Neuronal stem cell (in vitro differentiated cells): ENCODE measurements at regions not wholly inside any gene's neighbourhood (a gene's known extent, or its start where the extent isn't known, plus 50 kb on each side); places are given as distances from the start of the nearest gene placed in this dataset.

Source experiments
- DNase-seq: peaks from one replicate; pipeline ENCODE4 v3.0.0-alpha.2; 2013; ENCODE audit warnings: low spot score
- H2AFZ ChIP-seq: one replicate; pipeline ENCODE4 v1.6.1; 2013; ENCODE audit warnings: mild to moderate bottlenecking, low read length, inconsistent platforms
- H2AK5ac ChIP-seq: 2 replicates; pipeline ENCODE4 v1.6.1; 2013; ENCODE audit warnings: low read depth, mild to moderate bottlenecking, inconsistent platforms, low read length, moderate library complexity, mixed read lengths
- H2BK120ac ChIP-seq: 2 replicates; pipeline ENCODE4 v1.6.1; 2013; ENCODE audit warnings: low read depth, mild to moderate bottlenecking, inconsistent platforms, low read length, moderate library complexity, mixed read lengths
- H2BK12ac ChIP-seq: one replicate; pipeline ENCODE4 v1.6.1; 2013; ENCODE audit warnings: low read length, inconsistent platforms
- H2BK15ac ChIP-seq: 2 replicates; pipeline ENCODE4 v1.6.1; 2013; ENCODE audit warnings: mild to moderate bottlenecking, low read length, inconsistent platforms, mixed read lengths
- H2BK5ac ChIP-seq: one replicate; pipeline ENCODE4 v1.6.1; 2013; ENCODE audit warnings: inconsistent platforms, mild to moderate bottlenecking, low read length, moderate library complexity
- H3K14ac ChIP-seq: one replicate; pipeline ENCODE4 v1.6.1; 2013; ENCODE audit warnings: low read length, inconsistent platforms
- H3K18ac ChIP-seq: 2 replicates; pipeline ENCODE4 v1.6.1; 2013; ENCODE audit warnings: low read length, inconsistent platforms
- H3K23ac ChIP-seq: 2 replicates; pipeline ENCODE4 v1.6.1; 2013; ENCODE audit warnings: low read depth, mild to moderate bottlenecking, mixed read lengths, low read length, inconsistent platforms; ENCODE audit not compliant: poor library complexity
- H3K27ac ChIP-seq: replicated peaks from 3 replicates; pipeline ENCODE4 v1.5.1; 2013; ENCODE audit warnings: low read length, inconsistent platforms
- H3K27me3 ChIP-seq, 3 experiments: 2 replicates each; pipeline ENCODE4 v1.6.1; 2013; ENCODE audit warnings: low read length in 3 of 3, mild to moderate bottlenecking in 2 of 3, inconsistent platforms in 1 of 3, low read depth in 1 of 3, mixed read lengths in 1 of 3, moderate library complexity in 1 of 3; ENCODE audit not compliant: control insufficient read depth in 3 of 3, insufficient read depth in 3 of 3
- H3K36me3 ChIP-seq, 2 donors: replicated peaks in 1 of 2; 2 replicates each; pipeline ENCODE4 v1.6.1; 2013; ENCODE audit warnings: low read length in 2 of 2; ENCODE audit not compliant: control insufficient read depth in 2 of 2, insufficient read depth in 2 of 2
- H3K4ac ChIP-seq: 2 replicates; pipeline ENCODE4 v1.6.1; 2013; ENCODE audit warnings: inconsistent platforms, mild to moderate bottlenecking, low read length, moderate library complexity
- H3K4me1 ChIP-seq, 2 donors: 1 replicate in 1 of 2; 2 replicates in 1 of 2; pipeline ENCODE4 v1.6.1; 2013; ENCODE audit warnings: low read length in 2 of 2, low read depth in 1 of 2; ENCODE audit not compliant: control insufficient read depth in 2 of 2, insufficient read depth in 1 of 2
- H3K4me2 ChIP-seq: one replicate; pipeline ENCODE4 v1.6.1; 2013; ENCODE audit warnings: mild to moderate bottlenecking, low read length, inconsistent platforms; ENCODE audit not compliant: insufficient read depth, poor library complexity, severe bottlenecking
- H3K4me3 ChIP-seq, 2 donors: 2 replicates each; pipeline ENCODE4 v1.5.1; 2013; ENCODE audit warnings: low read length in 2 of 2, mild to moderate bottlenecking in 2 of 2, inconsistent platforms in 1 of 2, moderate library complexity in 1 of 2
- H3K79me1 ChIP-seq: one replicate; pipeline ENCODE4 v1.6.1; 2013; ENCODE audit warnings: low read depth, mild to moderate bottlenecking, inconsistent platforms, low read length, moderate library complexity
- H3K9ac ChIP-seq: one replicate; pipeline ENCODE4 v1.6.1; 2013; ENCODE audit warnings: mild to moderate bottlenecking, low read depth, low read length, inconsistent platforms; ENCODE audit not compliant: poor library complexity
- H3K9me3 ChIP-seq, 2 donors: replicated peaks in 1 of 2; 2 replicates each; pipeline versions ENCODE3 to v1.6.1; 2013; ENCODE audit warnings: low read length in 2 of 2, mild to moderate bottlenecking in 2 of 2, inconsistent platforms in 1 of 2, low read depth in 1 of 2, mixed read lengths in 1 of 2, moderate library complexity in 1 of 2; ENCODE audit not compliant: control insufficient read depth in 2 of 2, insufficient read depth in 1 of 2
- H4K8ac ChIP-seq: one replicate; pipeline ENCODE4 v1.6.1; 2013; ENCODE audit warnings: low read depth, mild to moderate bottlenecking, inconsistent platforms, low read length, moderate library complexity
- H4K91ac ChIP-seq: one replicate; pipeline ENCODE4 v1.6.1; 2013; ENCODE audit warnings: low read length, low read depth, mild to moderate bottlenecking, inconsistent platforms; ENCODE audit not compliant: poor library complexity
- WGBS, 2 donors: extraction: QIAGEN DNeasy Blood & Tissue Kit; methylation state at CpG; one replicate each; pipeline ENCODE4 v1.1.7; 2013; ENCODE audit warnings: missing lambda C conversion rate in 2 of 2, mixed read lengths in 1 of 2; ENCODE audit not compliant: insufficient read length in 2 of 2, insufficient replicate concordance in 1 of 2; ENCODE audit errors: extremely low coverage in 2 of 2; 5-methylcytosine and 5-hydroxymethylcytosine counted together

- no peak for DNase-seq
Measured at GRCh38 chr16:85170066-85170491, 57.8 kb upstream of the CIBAR2 start.

GRCh38 chr16:85170590-85171003 is 58.3 kb upstream of the CIBAR2 start:
- H3K14ac ChIP-seq: peak overlapping the region; percentile 65
- H4K8ac ChIP-seq: no peak overlapping the region
- H4K91ac ChIP-seq: no peak overlapping the region
- H3K9me3 ChIP-seq: no peaks in the 10 kb centered on the region
- no peak overlapping the region for H2AFZ ChIP-seq
- no peak overlapping the region for H2BK5ac ChIP-seq
- peaks cover 3 to 37% (median 27%) of the 10 kb centered on the region in 3 experiments for H3K27me3 ChIP-seq
- H2BK120ac ChIP-seq: no peak overlapping the region
- no peaks in the 10 kb centered on the region for H3K36me3 ChIP-seq
- no peak overlapping the region for H3K4ac ChIP-seq
- H3K27ac ChIP-seq: no peak overlapping the region
- no CpG with 5 or more reads among the region's 23 CpGs for WGBS, 2 donors
- H3K4me3 ChIP-seq: peak overlapping the region in 1 of 2 donors; percentile 52
- H3K18ac ChIP-seq: peak overlapping the region; percentile 82
- H3K4me2 ChIP-seq: no peak overlapping the region
- no peak for DNase-seq
- no peak overlapping the region for H3K23ac ChIP-seq
- no peak overlapping the region for H3K9ac ChIP-seq
- H2AK5ac ChIP-seq: peak overlapping the region; percentile 85
- no peaks in the 10 kb centered on the region for H3K79me1 ChIP-seq
- H3K4me1 ChIP-seq: peaks cover 17 to 59% of the 10 kb centered on the region in 2 donors
- H2BK15ac ChIP-seq: peak overlapping the region; percentile 40
- H2BK12ac ChIP-seq: no peak overlapping the region

More at GRCh38 chr16:85170066-85170491, 57.8 kb upstream of the CIBAR2 start:
- H3K27me3 ChIP-seq: peaks cover 3 to 41% (median 27%) of the 10 kb centered on the region in 3 experiments
- no CpG with 5 or more reads among the region's 38 CpGs for WGBS, 2 donors
- H2BK15ac ChIP-seq: peak overlapping the region; percentile 40
- no peak overlapping the region for H3K14ac ChIP-seq
- H3K18ac ChIP-seq: peak overlapping the region; percentile 92
- no peak overlapping the region for H4K8ac ChIP-seq
- no peak overlapping the region for H2BK12ac ChIP-seq
- H3K36me3 ChIP-seq: no peaks in the 10 kb centered on the region
- H3K4me1 ChIP-seq: peaks cover 17 to 57% of the 10 kb centered on the region in 2 donors
- no peak overlapping the region for H3K9ac ChIP-seq
- no peak overlapping the region for H3K4ac ChIP-seq
- peak overlapping the region; percentile 79 for H2AFZ ChIP-seq
- peak overlapping the region; percentile 92 for H3K4me2 ChIP-seq
- H3K27ac ChIP-seq: no peak overlapping the region
- no peak overlapping the region for H2BK5ac ChIP-seq
- no peaks in the 10 kb centered on the region for H3K79me1 ChIP-seq
- no peak overlapping the region for H2BK120ac ChIP-seq
- peak overlapping the region; percentile 85 for H2AK5ac ChIP-seq
- no peak overlapping the region for H4K91ac ChIP-seq
- no peaks in the 10 kb centered on the region for H3K9me3 ChIP-seq
- H3K23ac ChIP-seq: no peak overlapping the region
- H3K4me3 ChIP-seq: peak overlapping the region; percentile 52 to 78

- Histone ChIP-seq H2BK5ac (no peak overlapping the region), H3K4me2 (no peak overlapping the region), H2AK5ac (peak overlapping the region; percentile 85), H3K4ac (no peak overlapping the region), H4K8ac (no peak overlapping the region), H3K79me1 (no peaks in the 10 kb centered on the region), H3K9ac (no peak overlapping the region), H3K4me3 (peak overlapping the region in 1 of 2 donors; percentile 1), H2BK15ac (peak overlapping the region; percentile 40), H4K91ac (no peak overlapping the region), H3K4me1 (peaks cover 17 to 60% of the 10 kb centered on the region in 2 donors), H2AFZ (no peak overlapping the region), H3K14ac (peak overlapping the region; percentile 12), H3K9me3 (no peaks in the 10 kb centered on the region), H3K27me3 (peaks cover 3 to 31% (median 27%) of the 10 kb centered on the region in 3 experiments), H3K27ac (no peak overlapping the region), H2BK12ac (peak overlapping the region; percentile 65), H2BK120ac (no peak overlapping the region), H3K18ac (peak overlapping the region; percentile 82), H3K23ac (peak overlapping the region; percentile 21), H3K36me3 (no peaks in the 10 kb centered on the region)
- no CpG with 5 or more reads among the region's 44 CpGs for WGBS, 2 donors
- no peak for DNase-seq
Measured at GRCh38 chr16:85171004-85171758, 58.9 kb upstream of the CIBAR2 start.

- H2BK5ac ChIP-seq: no peak overlapping the region
- H3K18ac ChIP-seq: no peak overlapping the region
- H3K36me3 ChIP-seq: no peaks in the 10 kb centered on the region
- H3K23ac ChIP-seq: no peak overlapping the region
- H3K4me2 ChIP-seq: no peak overlapping the region
- H2BK12ac ChIP-seq: no peak overlapping the region
- H2AFZ ChIP-seq: no peak overlapping the region
- H3K27me3 ChIP-seq: peaks cover 3 to 27% (median 27%) of the 10 kb centered on the region in 3 experiments
- WGBS, 2 donors: no CpG with 5 or more reads among the region's 21 CpGs
- H3K9ac ChIP-seq: no peak overlapping the region
- H3K9me3 ChIP-seq: no peaks in the 10 kb centered on the region
- H3K4me1 ChIP-seq: peaks cover 17 to 59% of the 10 kb centered on the region in 2 donors
- H3K14ac ChIP-seq: no peak overlapping the region
- H4K91ac ChIP-seq: no peak overlapping the region
- no peaks in the 10 kb centered on the region for H3K79me1 ChIP-seq
- no peak overlapping the region for H4K8ac ChIP-seq
- H2AK5ac ChIP-seq: no peak overlapping the region
- no peak overlapping the region for H2BK15ac ChIP-seq
- peak overlapping the region in 1 of 2 donors; percentile 12 for H3K4me3 ChIP-seq
- no peak for DNase-seq
- no peak overlapping the region for H3K27ac ChIP-seq
- H3K4ac ChIP-seq: no peak overlapping the region
- H2BK120ac ChIP-seq: no peak overlapping the region
Measured at GRCh38 chr16:85171759-85172454, 59.6 kb upstream of the CIBAR2 start.
